Trophoblast cell (in vitro differentiated cells and primary cell): ENCODE measurements at regions not wholly inside any gene's neighbourhood (a gene's known extent, or its start where the extent isn't known, plus 50 kb on each side); places are given as distances from the start of the nearest gene placed in this dataset.

Source experiments
- DNase-seq, 2 donors: peaks; one replicate each; pipeline ENCODE4 v3.0.0-alpha.2; 2016
- H2AFZ ChIP-seq: 2 replicates; pipeline ENCODE4 v1.6.1; 2013; ENCODE audit warnings: low read length, moderate library complexity, mild to moderate bottlenecking; ENCODE audit not compliant: insufficient read depth, poor library complexity
- H2AK5ac ChIP-seq: 2 replicates; pipeline ENCODE4 v1.6.1; 2013; ENCODE audit warnings: mild to moderate bottlenecking, low read length
- H2BK120ac ChIP-seq: 2 replicates; pipeline ENCODE4 v1.6.1; 2013; ENCODE audit warnings: low read length, mild to moderate bottlenecking, moderate library complexity; ENCODE audit not compliant: insufficient read depth, poor library complexity
- H2BK12ac ChIP-seq: 2 replicates; pipeline ENCODE4 v1.6.1; 2013; ENCODE audit warnings: mild to moderate bottlenecking, low read length, moderate library complexity
- H2BK5ac ChIP-seq: 2 replicates; pipeline ENCODE4 v1.6.1; 2013; ENCODE audit warnings: low read length, low read depth, moderate library complexity, mild to moderate bottlenecking; ENCODE audit not compliant: poor library complexity
- H3K14ac ChIP-seq: 2 replicates; pipeline ENCODE4 v1.6.1; 2013; ENCODE audit warnings: mild to moderate bottlenecking, low read length
- H3K18ac ChIP-seq: 2 replicates; pipeline ENCODE4 v1.6.1; 2013; ENCODE audit warnings: mild to moderate bottlenecking, low read length
- H3K23ac ChIP-seq: 2 replicates; pipeline ENCODE4 v1.6.1; 2013; ENCODE audit warnings: low read length
- H3K27ac ChIP-seq: 2 replicates; pipeline ENCODE4 v1.5.1; 2013; ENCODE audit warnings: low read depth, mild to moderate bottlenecking, inconsistent platforms, low read length, moderate library complexity
- H3K27me3 ChIP-seq: 2 replicates; pipeline ENCODE4 v1.6.1; 2013; ENCODE audit warnings: inconsistent platforms, mild to moderate bottlenecking, low read length, moderate library complexity; ENCODE audit not compliant: insufficient read depth
- H3K36me3 ChIP-seq, 2 experiments: 1 replicate in 1 of 2; 2 replicates in 1 of 2; pipeline ENCODE4 v1.6.1; 2013; ENCODE audit warnings: low read length in 2 of 2, mild to moderate bottlenecking in 2 of 2, moderate library complexity in 1 of 2; ENCODE audit not compliant: insufficient read depth in 2 of 2, control insufficient read depth in 1 of 2
- H3K4ac ChIP-seq: 2 replicates; pipeline ENCODE4 v1.6.1; 2013; ENCODE audit warnings: low read depth, mild to moderate bottlenecking, low read length, moderate library complexity
- H3K4me1 ChIP-seq, 2 experiments: 1 replicate in 1 of 2; 2 replicates in 1 of 2; pipeline ENCODE4 v1.6.1; 2013; ENCODE audit warnings: low read length in 2 of 2, mild to moderate bottlenecking in 2 of 2, moderate library complexity in 1 of 2; ENCODE audit not compliant: insufficient read depth in 2 of 2, control insufficient read depth in 1 of 2
- H3K4me2 ChIP-seq: 2 replicates; pipeline ENCODE4 v1.6.1; 2013; ENCODE audit warnings: inconsistent platforms, mild to moderate bottlenecking, low read length, moderate library complexity
- H3K4me3 ChIP-seq: 2 replicates; pipeline ENCODE4 v1.5.1; 2013; ENCODE audit warnings: mild to moderate bottlenecking, low read depth, low read length, inconsistent platforms
- H3K79me1 ChIP-seq: one replicate; pipeline ENCODE4 v1.6.1; 2013; ENCODE audit warnings: low read length
- H3K79me2 ChIP-seq: 2 replicates; pipeline ENCODE4 v1.6.1; 2013; ENCODE audit warnings: low read length, mild to moderate bottlenecking; ENCODE audit not compliant: control insufficient read depth, insufficient read depth, poor library complexity
- H3K9ac ChIP-seq: 2 replicates; pipeline ENCODE4 v1.6.1; 2013; ENCODE audit warnings: mild to moderate bottlenecking, low read length
- H3K9me3 ChIP-seq: 2 replicates; pipeline ENCODE4 v1.6.1; 2013; ENCODE audit warnings: low read depth, mild to moderate bottlenecking, control low read depth, inconsistent platforms, low read length; ENCODE audit not compliant: insufficient read depth
- H4K12ac ChIP-seq: 2 replicates; pipeline ENCODE4 v1.6.1; 2013; ENCODE audit warnings: low read depth, mild to moderate bottlenecking, low read length, moderate library complexity
- H4K8ac ChIP-seq: 2 replicates; pipeline ENCODE4 v1.6.1; 2013; ENCODE audit warnings: low read depth, mild to moderate bottlenecking, low read length, moderate library complexity
- H4K91ac ChIP-seq: one replicate; pipeline ENCODE4 v1.6.1; 2013; ENCODE audit warnings: low read depth, mild to moderate bottlenecking, low read length, moderate library complexity
- WGBS: extraction: QIAGEN DNeasy Blood & Tissue Kit; methylation state at CpG from one replicate; pipeline ENCODE4 v1.1.7; 2013; ENCODE audit warnings: missing lambda C conversion rate; ENCODE audit not compliant: insufficient read length, insufficient coverage; ENCODE audit errors: extremely low coverage; 5-methylcytosine and 5-hydroxymethylcytosine counted together

- no peak overlapping the region for H3K14ac ChIP-seq
- H2BK5ac ChIP-seq, result no peak overlapping the region
- no peaks in the 10 kb centered on the region for H3K79me1 ChIP-seq
- no peak overlapping the region for H3K23ac ChIP-seq
- no peak overlapping the region for H2AFZ ChIP-seq
- H3K4me1 ChIP-seq, result no peaks in the 10 kb centered on the region
- no peaks in the 10 kb centered on the region for H3K79me2 ChIP-seq
- no peak overlapping the region for H2BK120ac ChIP-seq
- H3K27ac ChIP-seq, result no peak overlapping the region
- no peak overlapping the region for H3K18ac ChIP-seq
- H4K12ac ChIP-seq, result no peak overlapping the region
- no peaks in the 10 kb centered on the region for H3K27me3 ChIP-seq
- H3K36me3 ChIP-seq, result no peaks in the 10 kb centered on the region
- H3K4me2 ChIP-seq, result no peak overlapping the region
- no peak for DNase-seq
- H3K4ac ChIP-seq, result no peak overlapping the region
- H4K8ac ChIP-seq, result no peak overlapping the region
- no peak overlapping the region for H2AK5ac ChIP-seq
- H3K9ac ChIP-seq, result no peak overlapping the region
- no peak overlapping the region for H4K91ac ChIP-seq
- no peaks in the 10 kb centered on the region for H3K9me3 ChIP-seq
- WGBS, result no CpG with 5 or more reads among the region's 4 CpGs
- no peak overlapping the region for H3K4me3 ChIP-seq
- H2BK12ac ChIP-seq, result no peak overlapping the region
These were observed 198.4 kb upstream of the RGS18 start for GRCh38 chr1:191959856-191960255.

GRCh38 chr1:191963286-191963685 is 195.0 kb upstream of the RGS18 start:
- no CpG with 5 or more reads among the region's 2 CpGs for WGBS
- DNase-seq, result no peak
- no peak overlapping the region for H3K9ac ChIP-seq
- H3K4me3 ChIP-seq, result no peak overlapping the region
- H2BK120ac ChIP-seq, result no peak overlapping the region
- no peak overlapping the region for H3K14ac ChIP-seq
- no peaks in the 10 kb centered on the region for H3K36me3 ChIP-seq
- H4K8ac ChIP-seq, result no peak overlapping the region
- no peak overlapping the region for H3K4ac ChIP-seq
- H3K27me3 ChIP-seq, result no peaks in the 10 kb centered on the region
- H3K4me1 ChIP-seq, result no peaks in the 10 kb centered on the region
- no peak overlapping the region for H4K91ac ChIP-seq
- H3K4me2 ChIP-seq, result no peak overlapping the region
- H3K27ac ChIP-seq, result no peak overlapping the region
- no peak overlapping the region for H2AK5ac ChIP-seq
- H4K12ac ChIP-seq, result no peak overlapping the region
- H3K79me2 ChIP-seq, result no peaks in the 10 kb centered on the region
- no peak overlapping the region for H3K18ac ChIP-seq
- H2BK12ac ChIP-seq, result no peak overlapping the region
- H3K23ac ChIP-seq, result no peak overlapping the region
- no peaks in the 10 kb centered on the region for H3K79me1 ChIP-seq
- H3K9me3 ChIP-seq, result no peaks in the 10 kb centered on the region
- H2AFZ ChIP-seq, result no peak overlapping the region
- no peak overlapping the region for H2BK5ac ChIP-seq

GRCh38 chr1:191963781-191964455 is 194.3 kb upstream of the RGS18 start:
- Histone ChIP-seq H2AK5ac (no peak overlapping the region), H3K9me3 (no peaks in the 10 kb centered on the region), H3K4me1 (no peaks in the 10 kb centered on the region), H3K27me3 (no peaks in the 10 kb centered on the region), H3K36me3 (no peaks in the 10 kb centered on the region), H3K4me2 (no peak overlapping the region), H3K4me3 (no peak overlapping the region), H2BK5ac (no peak overlapping the region), H2AFZ (no peak overlapping the region), H3K79me2 (no peaks in the 10 kb centered on the region), H2BK12ac (no peak overlapping the region), H4K91ac (no peak overlapping the region), H4K8ac (no peak overlapping the region), H3K14ac (no peak overlapping the region), H3K79me1 (no peaks in the 10 kb centered on the region), H4K12ac (no peak overlapping the region), H3K18ac (no peak overlapping the region), H3K27ac (no peak overlapping the region), H2BK120ac (no peak overlapping the region), H3K23ac (no peak overlapping the region), H3K4ac (no peak overlapping the region), H3K9ac (no peak overlapping the region)
- WGBS, result no CpG with 5 or more reads among the region's 3 CpGs
- no peak for DNase-seq

GRCh38 chr1:191969290-191969689 is 189.0 kb upstream of the RGS18 start:
- Histone ChIP-seq H3K79me2 (no peaks in the 10 kb centered on the region), H3K36me3 (no peaks in the 10 kb centered on the region), H3K4ac (no peak overlapping the region), H3K4me2 (no peak overlapping the region), H3K27ac (no peak overlapping the region), H4K8ac (no peak overlapping the region), H3K18ac (no peak overlapping the region), H3K14ac (no peak overlapping the region), H3K4me3 (no peak overlapping the region), H2BK12ac (no peak overlapping the region), H2AK5ac (no peak overlapping the region), H3K23ac (no peak overlapping the region), H3K79me1 (no peaks in the 10 kb centered on the region), H3K27me3 (no peaks in the 10 kb centered on the region), H4K12ac (no peak overlapping the region), H2BK5ac (no peak overlapping the region), H3K9ac (no peak overlapping the region), H3K4me1 (no peaks in the 10 kb centered on the region), H2BK120ac (no peak overlapping the region), H4K91ac (no peak overlapping the region), H3K9me3 (no peaks in the 10 kb centered on the region), H2AFZ (no peak overlapping the region)
- WGBS, result no CpG with 5 or more reads among the region's 5 CpGs
- DNase-seq, result no peak
